ENCODE measurements at regions not wholly inside any gene's neighbourhood (a gene's known extent, or its start where the extent isn't known, plus 50 kb on each side); places are given as distances from the start of the nearest gene placed in this dataset.

- no peak for TF ChIP-seq CTCF (conservative IDR thresholded peaks at IDR 0.05; ENCODE audit: low read depth, low read length)
- H3K4me3 ChIP-seq (ENCODE audit: low read length) = no peak overlapping the region
- DNase-seq (ENCODE audit: low read depth) = no peak
Measured at GRCh38 chr10:42960991-42961795, 115.7 kb upstream of the RET start.

- TF ChIP-seq CTCF (conservative IDR thresholded peaks at IDR 0.05; ENCODE audit: low read depth, low read length) = no peak
- H3K4me3 ChIP-seq (ENCODE audit: low read length) = no peak overlapping the region
- no peak for DNase-seq (ENCODE audit: low read depth)
Measured at GRCh38 chr10:42961796-42962109, 115.1 kb upstream of the RET start.

- no peak for TF ChIP-seq CTCF (conservative IDR thresholded peaks at IDR 0.05; ENCODE audit: low read depth, low read length)
- no peak overlapping the region for H3K4me3 ChIP-seq (ENCODE audit: low read length)
- DNase-seq (ENCODE audit: low read depth) = no peak
Measured at GRCh38 chr10:42962110-42962901, 114.6 kb upstream of the RET start.

- no peak for TF ChIP-seq CTCF (conservative IDR thresholded peaks at IDR 0.05; ENCODE audit: low read depth, low read length)
- H3K4me3 ChIP-seq (ENCODE audit: low read length) = no peak overlapping the region
- no peak for DNase-seq (ENCODE audit: low read depth)
Measured at GRCh38 chr10:42962902-42963231, 114.0 kb upstream of the RET start.

GRCh38 chr10:42963312-42963711 lies 113.6 kb upstream of the RET start:
- DNase-seq (ENCODE audit: low read depth) = no peak
- H3K4me3 ChIP-seq (ENCODE audit: low read length) = no peak overlapping the region
- no peak for TF ChIP-seq CTCF (conservative IDR thresholded peaks at IDR 0.05; ENCODE audit: low read depth, low read length)

GRCh38 chr10:42969147-42969546 lies 107.7 kb upstream of the RET start:
- TF ChIP-seq CTCF (conservative IDR thresholded peaks at IDR 0.05; ENCODE audit: low read depth, low read length) = no peak
- no peak overlapping the region for H3K4me3 ChIP-seq (ENCODE audit: low read length)
- DNase-seq (ENCODE audit: low read depth) = no peak

- DNase-seq (ENCODE audit: low read depth) = no peak
- TF ChIP-seq CTCF (conservative IDR thresholded peaks at IDR 0.05; ENCODE audit: low read depth, low read length) = no peak
Measured at GRCh38 chr10:42969909-42970308, 107.0 kb upstream of the RET start.

More at GRCh38 chr10:42969909-42970308, 107.0 kb upstream of the RET start:
- H3K4me3 ChIP-seq (ENCODE audit: low read length) = no peak overlapping the region

Measured in retinal pigment epithelial cell (primary cell).